SK-N-SH (cell line): ENCODE measurements at regions not wholly inside any gene's neighbourhood (a gene's known extent, or its start where the extent isn't known, plus 50 kb on each side); places are given as distances from the start of the nearest gene placed in this dataset.

ENCODE experiments used
- CTCF ChIA-PET: fragments of 300-600, 350-600 bp; formaldehyde crosslinking; extraction: SDS; loops from one replicate; lab custom pipeline; 2021; lab: Yijun Ruan, JAX
- POLR2A ChIA-PET: fragments of 350-600 bp; sonication (Branson Sonifier 250); formaldehyde crosslinking; extraction: SDS; loops from one replicate; lab custom pipeline; 2020; ENCODE audit warnings: antibody characterized with exemption, inconsistent platforms; lab: Yijun Ruan, JAX
- DNase-seq: peaks from one replicate; pipeline ENCODE4 v3.0.0; 2012
- H2AFZ ChIP-seq: fragments of 200-600 bp; sonication (generic); 2 replicates; pipeline ENCODE4 v1.8.1; 2016; ENCODE audit warnings: antibody characterized with exemption, mild to moderate bottlenecking, low read depth
- H3F3A ChIP-seq: fragments of 200-600 bp; sonication (generic); replicated peaks from 2 replicates; pipeline ENCODE3; 2016; ENCODE audit warnings: antibody characterized with exemption, mild to moderate bottlenecking; ENCODE audit not compliant: insufficient read depth
- H3K27ac ChIP-seq, 2 experiments: fragments of 200-500 bp in 1 of 2; fragments of 200-600 bp in 1 of 2; sonication (Bioruptor generic) in 1 of 2; sonication (generic), shearing (Covaris generic) in 1 of 2; 2 replicates each; pipeline versions ENCODE4 v1.5.1 to v1.6.1; 2014 to 2016; ENCODE audit warnings: low read depth in 2 of 2, inconsistent platforms in 1 of 2, low read length in 1 of 2, mild to moderate bottlenecking in 1 of 2, mixed read lengths in 1 of 2
- H3K27me3 ChIP-seq: fragments of 200-600 bp; sonication (generic), shearing (Covaris generic); 2 replicates; pipeline ENCODE4 v1.6.1; 2016; ENCODE audit warnings: mixed run types; ENCODE audit not compliant: insufficient read depth
- H3K36me3 ChIP-seq, 2 experiments: fragments of 200-500 bp in 1 of 2; fragments of 200-600 bp in 1 of 2; sonication (Bioruptor generic) in 1 of 2; sonication (generic) in 1 of 2; replicated peaks in 1 of 2; 2 replicates each; pipeline versions ENCODE3 to v1.5.1; 2014 to 2016; ENCODE audit warnings: low read length in 1 of 2, mild to moderate bottlenecking in 1 of 2; ENCODE audit not compliant: insufficient read depth in 2 of 2, control insufficient read depth in 1 of 2
- H3K4me1 ChIP-seq, 2 experiments: fragments of 200-500 bp in 1 of 2; fragments of 200-600 bp in 1 of 2; sonication (Bioruptor generic) in 1 of 2; sonication (generic), shearing (Covaris generic) in 1 of 2; 2 replicates each; pipeline versions ENCODE4 v1.5.1 to v1.6.1; 2014 to 2016; ENCODE audit warnings: low read depth in 1 of 2, low read length in 1 of 2, mixed run types in 1 of 2; ENCODE audit not compliant: insufficient read depth in 2 of 2, control insufficient read depth in 1 of 2
- H3K4me2 ChIP-seq: fragments of 200-600 bp; sonication (generic), shearing (Covaris generic); 2 replicates; pipeline ENCODE4 v1.6.1; 2017; ENCODE audit warnings: mixed run types
- H3K4me3 ChIP-seq, 2 experiments: fragments of 200-500 bp in 1 of 2; fragments of 200-600 bp in 1 of 2; sonication (Bioruptor generic) in 1 of 2; sonication (generic), shearing (Covaris generic) in 1 of 2; 2 replicates each; pipeline versions ENCODE4 v1.5.1 to v1.8.1; 2014 to 2016; ENCODE audit warnings: low read depth in 2 of 2, inconsistent platforms in 1 of 2, low read length in 1 of 2, mild to moderate bottlenecking in 1 of 2, mixed read lengths in 1 of 2, moderate library complexity in 1 of 2
- H3K79me2 ChIP-seq: fragments of 200-600 bp; sonication (generic); 2 replicates; pipeline ENCODE4 v1.8.1; 2017; ENCODE audit warnings: mild to moderate bottlenecking; ENCODE audit not compliant: insufficient read depth
- H3K9ac ChIP-seq: fragments of 200-600 bp; sonication (generic); 2 replicates; pipeline ENCODE4 v1.6.1; 2017; ENCODE audit warnings: mixed run types
- H3K9me2 ChIP-seq: fragments of 200-600 bp; sonication (generic); 2 replicates; pipeline ENCODE4 v1.6.1; 2017; ENCODE audit warnings: mixed run types
- H3K9me3 ChIP-seq: fragments of 200-600 bp; sonication (generic); 2 replicates; pipeline ENCODE4 v1.6.1; 2017; ENCODE audit warnings: mixed run types, mild to moderate bottlenecking, moderate library complexity
- H4K20me1 ChIP-seq: fragments of 200-600 bp; sonication (generic); 2 replicates; pipeline ENCODE4 v1.6.1; 2017; ENCODE audit warnings: mild to moderate bottlenecking, mixed run types; ENCODE audit not compliant: insufficient read depth
- EP300 ChIP-seq, 2 experiments: IDR thresholded peaks; 2 replicates each; pipeline versions ENCODE4 v1.4.0 to v1.6.1; 2012; ENCODE audit warnings: borderline replicate concordance in 1 of 2, low read depth in 1 of 2, low read length in 1 of 2
- EZH2phosphoT487 ChIP-seq: fragments of 200-600 bp; sonication (generic); IDR thresholded peaks from 2 replicates; pipeline ENCODE4 v1.6.1; 2017; ENCODE audit warnings: low read depth, mixed run types, mild to moderate bottlenecking, antibody characterized with exemption, moderate library complexity, borderline replicate concordance
- FOXM1 ChIP-seq: IDR thresholded peaks from 2 replicates; pipeline ENCODE4 v1.4.0; 2012; ENCODE audit warnings: low read depth, mild to moderate bottlenecking
- GABPA ChIP-seq: IDR thresholded peaks from 2 replicates; pipeline ENCODE4 v1.4.0; 2012; ENCODE audit warnings: low read depth, mild to moderate bottlenecking
- GATA2 ChIP-seq: sonication (generic); formaldehyde crosslinking; IDR thresholded peaks from 2 replicates; pipeline ENCODE4 v1.5.0; 2020; ENCODE audit warnings: mild to moderate bottlenecking, missing genetic modification reagents
- JUND ChIP-seq: IDR thresholded peaks from 2 replicates; pipeline ENCODE4 v1.4.0; 2012
- MEF2A ChIP-seq: IDR thresholded peaks from 2 replicates; pipeline ENCODE4 v1.4.0; 2012; ENCODE audit warnings: low read depth, borderline replicate concordance
- MXI1 ChIP-seq: IDR thresholded peaks from 2 replicates; pipeline ENCODE4 v1.6.1; 2012; ENCODE audit warnings: mild to moderate bottlenecking, low read depth, low read length, improper control_type of control experiment
- NFIC ChIP-seq: IDR thresholded peaks from 2 replicates; pipeline ENCODE4 v1.4.0; 2012; ENCODE audit warnings: borderline replicate concordance
- RCOR1 ChIP-seq: fragments of 150-350 bp; IDR thresholded peaks from 2 replicates; pipeline ENCODE4 v1.6.1; 2017; ENCODE audit warnings: antibody characterized with exemption, low read length
- SIN3A ChIP-seq: IDR thresholded peaks from 2 replicates; pipeline ENCODE4 v1.6.1; 2012; ENCODE audit warnings: low read depth, mild to moderate bottlenecking, low read length, moderate library complexity, borderline replicate concordance
- SMC3 ChIP-seq: IDR thresholded peaks from 2 replicates; pipeline ENCODE4 v1.6.1; 2012; ENCODE audit warnings: low read depth, low read length, improper control_type of control experiment
- TCF12 ChIP-seq: IDR thresholded peaks from 2 replicates; pipeline ENCODE4 v1.4.0; 2012
- TEAD4 ChIP-seq: IDR thresholded peaks from 2 replicates; pipeline ENCODE4 v1.4.0; 2012; ENCODE audit warnings: mild to moderate bottlenecking, borderline replicate concordance; ENCODE audit not compliant: insufficient read depth
- YY1 ChIP-seq: IDR thresholded peaks from 2 replicates; pipeline ENCODE4 v1.4.0; 2012; ENCODE audit warnings: low read depth, mild to moderate bottlenecking
- WGBS: methylation state at CpG from one replicate; pipeline ENCODE4 v1.1.6; 2017; ENCODE audit warnings: low lambda C conversion rate; 5-methylcytosine and 5-hydroxymethylcytosine counted together
- TF ChIP-seq, protein P1 (sequence below): IDR thresholded peaks from 2 replicates; pipeline ENCODE4 v1.4.0; 2012; ENCODE audit warnings: low read depth
- TF ChIP-seq, protein P2 (sequence below): fragments of 200-600 bp; sonication (generic); IDR thresholded peaks from 2 replicates; pipeline ENCODE4 v1.6.1; 2017; ENCODE audit warnings: antibody characterized with exemption, mild to moderate bottlenecking, moderate library complexity
- TF ChIP-seq, protein P3 (sequence below): fragments of 150-350 bp; IDR thresholded peaks from 2 replicates; pipeline ENCODE4 v1.6.1; 2016; ENCODE audit warnings: mild to moderate bottlenecking, low read depth, low read length
- TF ChIP-seq, protein P4 (sequence below): IDR thresholded peaks from 2 replicates; pipeline ENCODE4 v1.4.0; 2012; ENCODE audit warnings: low read depth, borderline replicate concordance
- TF ChIP-seq, protein P5 (sequence below): IDR thresholded peaks from 2 replicates; pipeline ENCODE4 v1.4.0; 2012; ENCODE audit warnings: low read depth, borderline replicate concordance

DNA sequence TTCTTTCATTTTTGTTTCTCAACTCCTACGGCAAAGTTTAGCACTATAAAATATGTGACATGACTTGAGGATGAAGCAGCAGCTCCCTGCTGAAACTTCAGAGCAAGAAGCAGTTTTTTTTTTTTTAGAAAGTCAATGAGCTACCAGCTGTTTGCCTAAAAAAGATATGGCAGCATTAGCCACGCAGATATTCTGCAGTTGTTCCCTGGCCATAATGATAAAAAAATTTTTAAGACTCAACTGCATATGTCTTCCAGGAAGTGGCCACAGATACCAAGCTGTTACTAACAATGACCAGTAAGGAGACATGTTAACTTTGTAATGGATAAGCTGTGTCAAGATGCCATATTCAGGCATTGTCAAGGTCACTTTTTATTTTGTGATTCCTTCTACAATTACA is 319.6 kb upstream of the CDH11 start:
- ChIA-PET POLR2A (no interaction called here), CTCF (no interaction called here)
- H3K27ac ChIP-seq, result no peak overlapping the region
- no peak overlapping the region for H3K4me3 ChIP-seq
- H3K36me3 ChIP-seq, result no peaks in the 10 kb centered on the region
- H3K4me2 ChIP-seq, result no peak overlapping the region
- H3K4me1 ChIP-seq, result no peaks in the 10 kb centered on the region
- H3K9me3 ChIP-seq, result no peaks in the 10 kb centered on the region
- H3K9ac ChIP-seq, result no peak overlapping the region
- no peak for TF ChIP-seq RCOR1
- TF ChIP-seq EZH2phosphoT487, result no peak
- no peak for TF ChIP-seq MEF2A
- no peak for TF ChIP-seq TCF12
- no peak for TF ChIP-seq GATA2 (CRISPR knock-in tag)
- no peak for TF ChIP-seq SMC3
- no peak for TF ChIP-seq TEAD4
- TF ChIP-seq, protein P1, sequence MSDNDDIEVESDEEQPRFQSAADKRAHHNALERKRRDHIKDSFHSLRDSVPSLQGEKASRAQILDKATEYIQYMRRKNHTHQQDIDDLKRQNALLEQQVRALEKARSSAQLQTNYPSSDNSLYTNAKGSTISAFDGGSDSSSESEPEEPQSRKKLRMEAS, result no peak
- TF ChIP-seq GABPA, result no peak
- TF ChIP-seq, all 33 proteins: peak for 0
- H3K9me2 ChIP-seq, result no peaks in the 10 kb centered on the region
- no peaks in the 10 kb centered on the region for H3K27me3 ChIP-seq
- WGBS, result 67% methylated on average over 2 of the region's 2 CpGs
- H3K79me2 ChIP-seq, result no peaks in the 10 kb centered on the region
- no peak overlapping the region for H2AFZ ChIP-seq
- no peaks in the 10 kb centered on the region for H3F3A ChIP-seq
- no peaks in the 10 kb centered on the region for H4K20me1 ChIP-seq
- DNase-seq, result no peak

DNA sequence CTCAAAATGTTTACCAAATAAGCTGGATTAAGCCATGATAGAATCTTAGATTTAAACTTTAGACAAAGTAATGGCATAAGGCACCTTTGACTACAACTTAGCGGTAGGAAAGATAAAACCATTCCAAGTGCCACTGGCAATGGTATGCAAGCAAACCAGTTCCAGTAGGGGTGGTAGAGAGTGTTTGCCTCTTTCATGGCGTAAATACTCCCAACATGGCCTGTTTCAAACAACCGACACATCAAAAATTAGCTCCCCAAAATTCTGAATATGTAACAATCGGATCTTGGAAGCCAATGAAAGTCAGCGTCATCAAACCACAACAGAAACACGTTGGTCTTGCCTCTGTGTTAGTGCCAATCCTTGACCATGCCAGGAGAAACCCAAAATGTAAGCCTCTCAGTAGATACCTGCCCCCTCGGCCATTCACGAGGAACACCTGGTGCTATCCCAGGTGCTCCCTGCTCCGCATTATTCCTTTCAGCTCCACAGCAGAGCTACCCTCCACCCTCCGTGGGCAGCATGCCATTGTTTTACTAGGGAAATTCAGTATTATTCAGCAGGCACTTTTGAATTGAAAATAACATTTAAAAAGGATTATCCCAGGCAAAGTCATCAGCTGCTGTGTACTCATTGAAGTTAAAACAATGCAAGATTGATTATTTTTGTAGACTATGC is 307.8 kb upstream of the CDH11 start:
- Histone ChIP-seq H3K27ac (no peak overlapping the region), H3K9me3 (no peaks in the 10 kb centered on the region), H4K20me1 (no peaks in the 10 kb centered on the region), H3K9me2 (no peaks in the 10 kb centered on the region), H3F3A (no peaks in the 10 kb centered on the region), H2AFZ (no peak overlapping the region), H3K9ac (no peak overlapping the region), H3K4me2 (no peak overlapping the region), H3K4me3 (no peak overlapping the region), H3K36me3 (no peaks in the 10 kb centered on the region), H3K27me3 (no peaks in the 10 kb centered on the region), H3K4me1 (peaks cover 0 to 2% of the 10 kb centered on the region in 2 experiments; a peak in 1 of 4 replicates), H3K79me2 (no peaks in the 10 kb centered on the region)
- POLR2A ChIA-PET, result interaction anchor here (0.6 kb wide), 1 partner anchor 16 kb away, joined by 3 read pairs; no protein-coding TSS in a partner anchor
- CTCF ChIA-PET, result interaction anchor here (0.5 to 0.9 kb wide), 4 partner anchors 13 to 443 kb away, joined by 3 read pairs; no protein-coding TSS in a partner anchor
- WGBS, result 69% methylated on average over 10 of the region's 10 CpGs
- DNase-seq, result no peak
- TF ChIP-seq NFIC (no peak), SMC3 (no peak), FOXM1 (no peak), MEF2A (no peak), GATA2 (CRISPR knock-in tag) (no peak), EP300 (IDR thresholded peaks at IDR 0.05; ENCODE audit: borderline replicate concordance in 1 of 2, low read depth in 1 of 2, low read length in 1 of 2) (no peak), YY1 (no peak), SIN3A (no peak), GABPA (no peak), TEAD4 (no peak), MXI1 (no peak), TCF12 (no peak), JUND (no peak)
- TF ChIP-seq, protein P2, sequence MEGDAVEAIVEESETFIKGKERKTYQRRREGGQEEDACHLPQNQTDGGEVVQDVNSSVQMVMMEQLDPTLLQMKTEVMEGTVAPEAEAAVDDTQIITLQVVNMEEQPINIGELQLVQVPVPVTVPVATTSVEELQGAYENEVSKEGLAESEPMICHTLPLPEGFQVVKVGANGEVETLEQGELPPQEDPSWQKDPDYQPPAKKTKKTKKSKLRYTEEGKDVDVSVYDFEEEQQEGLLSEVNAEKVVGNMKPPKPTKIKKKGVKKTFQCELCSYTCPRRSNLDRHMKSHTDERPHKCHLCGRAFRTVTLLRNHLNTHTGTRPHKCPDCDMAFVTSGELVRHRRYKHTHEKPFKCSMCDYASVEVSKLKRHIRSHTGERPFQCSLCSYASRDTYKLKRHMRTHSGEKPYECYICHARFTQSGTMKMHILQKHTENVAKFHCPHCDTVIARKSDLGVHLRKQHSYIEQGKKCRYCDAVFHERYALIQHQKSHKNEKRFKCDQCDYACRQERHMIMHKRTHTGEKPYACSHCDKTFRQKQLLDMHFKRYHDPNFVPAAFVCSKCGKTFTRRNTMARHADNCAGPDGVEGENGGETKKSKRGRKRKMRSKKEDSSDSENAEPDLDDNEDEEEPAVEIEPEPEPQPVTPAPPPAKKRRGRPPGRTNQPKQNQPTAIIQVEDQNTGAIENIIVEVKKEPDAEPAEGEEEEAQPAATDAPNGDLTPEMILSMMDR, result no peak
- TF ChIP-seq, protein P3, sequence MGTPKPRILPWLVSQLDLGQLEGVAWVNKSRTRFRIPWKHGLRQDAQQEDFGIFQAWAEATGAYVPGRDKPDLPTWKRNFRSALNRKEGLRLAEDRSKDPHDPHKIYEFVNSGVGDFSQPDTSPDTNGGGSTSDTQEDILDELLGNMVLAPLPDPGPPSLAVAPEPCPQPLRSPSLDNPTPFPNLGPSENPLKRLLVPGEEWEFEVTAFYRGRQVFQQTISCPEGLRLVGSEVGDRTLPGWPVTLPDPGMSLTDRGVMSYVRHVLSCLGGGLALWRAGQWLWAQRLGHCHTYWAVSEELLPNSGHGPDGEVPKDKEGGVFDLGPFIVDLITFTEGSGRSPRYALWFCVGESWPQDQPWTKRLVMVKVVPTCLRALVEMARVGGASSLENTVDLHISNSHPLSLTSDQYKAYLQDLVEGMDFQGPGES, result no peak
- TF ChIP-seq, protein P4, sequence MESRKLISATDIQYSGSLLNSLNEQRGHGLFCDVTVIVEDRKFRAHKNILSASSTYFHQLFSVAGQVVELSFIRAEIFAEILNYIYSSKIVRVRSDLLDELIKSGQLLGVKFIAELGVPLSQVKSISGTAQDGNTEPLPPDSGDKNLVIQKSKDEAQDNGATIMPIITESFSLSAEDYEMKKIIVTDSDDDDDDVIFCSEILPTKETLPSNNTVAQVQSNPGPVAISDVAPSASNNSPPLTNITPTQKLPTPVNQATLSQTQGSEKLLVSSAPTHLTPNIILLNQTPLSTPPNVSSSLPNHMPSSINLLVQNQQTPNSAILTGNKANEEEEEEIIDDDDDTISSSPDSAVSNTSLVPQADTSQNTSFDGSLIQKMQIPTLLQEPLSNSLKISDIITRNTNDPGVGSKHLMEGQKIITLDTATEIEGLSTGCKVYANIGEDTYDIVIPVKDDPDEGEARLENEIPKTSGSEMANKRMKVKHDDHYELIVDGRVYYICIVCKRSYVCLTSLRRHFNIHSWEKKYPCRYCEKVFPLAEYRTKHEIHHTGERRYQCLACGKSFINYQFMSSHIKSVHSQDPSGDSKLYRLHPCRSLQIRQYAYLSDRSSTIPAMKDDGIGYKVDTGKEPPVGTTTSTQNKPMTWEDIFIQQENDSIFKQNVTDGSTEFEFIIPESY, result no peak
- TF ChIP-seq, protein P5, sequence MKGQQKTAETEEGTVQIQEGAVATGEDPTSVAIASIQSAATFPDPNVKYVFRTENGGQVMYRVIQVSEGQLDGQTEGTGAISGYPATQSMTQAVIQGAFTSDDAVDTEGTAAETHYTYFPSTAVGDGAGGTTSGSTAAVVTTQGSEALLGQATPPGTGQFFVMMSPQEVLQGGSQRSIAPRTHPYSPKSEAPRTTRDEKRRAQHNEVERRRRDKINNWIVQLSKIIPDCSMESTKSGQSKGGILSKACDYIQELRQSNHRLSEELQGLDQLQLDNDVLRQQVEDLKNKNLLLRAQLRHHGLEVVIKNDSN, result no peak
